ENCODE measurements at regions not wholly inside any gene's neighbourhood (a gene's known extent, or its start where the extent isn't known, plus 50 kb on each side); places are given as distances from the start of the nearest gene placed in this dataset.
"Not testable (repeated sequence)": the region's sequence is repeated elsewhere in the genome, so short reads cannot be mapped to it uniquely, and the experiment has no call there.

DNA sequence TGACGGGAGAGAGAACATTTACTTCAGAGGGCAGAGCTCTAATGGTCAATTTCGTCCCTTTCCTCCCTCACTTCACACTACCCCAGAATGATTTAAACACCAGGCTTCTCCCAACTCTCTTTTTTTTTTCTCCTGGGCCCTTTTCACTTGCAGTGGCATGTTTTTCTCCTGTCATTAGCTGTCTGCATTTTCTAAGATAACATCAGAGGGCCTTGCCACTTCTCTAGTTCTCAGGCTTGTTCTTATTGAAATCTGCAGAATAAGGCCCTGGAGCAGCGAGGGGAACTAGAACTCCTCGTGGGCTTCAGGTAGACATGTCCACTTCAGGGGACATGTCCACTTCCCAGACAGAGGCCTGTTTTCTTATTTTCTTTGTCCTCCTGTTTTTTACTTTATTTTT is 514.4 kb upstream of the TBL1XR1 start:
- no peak for DNase-seq (ENCODE audit: low spot score)

DNA sequence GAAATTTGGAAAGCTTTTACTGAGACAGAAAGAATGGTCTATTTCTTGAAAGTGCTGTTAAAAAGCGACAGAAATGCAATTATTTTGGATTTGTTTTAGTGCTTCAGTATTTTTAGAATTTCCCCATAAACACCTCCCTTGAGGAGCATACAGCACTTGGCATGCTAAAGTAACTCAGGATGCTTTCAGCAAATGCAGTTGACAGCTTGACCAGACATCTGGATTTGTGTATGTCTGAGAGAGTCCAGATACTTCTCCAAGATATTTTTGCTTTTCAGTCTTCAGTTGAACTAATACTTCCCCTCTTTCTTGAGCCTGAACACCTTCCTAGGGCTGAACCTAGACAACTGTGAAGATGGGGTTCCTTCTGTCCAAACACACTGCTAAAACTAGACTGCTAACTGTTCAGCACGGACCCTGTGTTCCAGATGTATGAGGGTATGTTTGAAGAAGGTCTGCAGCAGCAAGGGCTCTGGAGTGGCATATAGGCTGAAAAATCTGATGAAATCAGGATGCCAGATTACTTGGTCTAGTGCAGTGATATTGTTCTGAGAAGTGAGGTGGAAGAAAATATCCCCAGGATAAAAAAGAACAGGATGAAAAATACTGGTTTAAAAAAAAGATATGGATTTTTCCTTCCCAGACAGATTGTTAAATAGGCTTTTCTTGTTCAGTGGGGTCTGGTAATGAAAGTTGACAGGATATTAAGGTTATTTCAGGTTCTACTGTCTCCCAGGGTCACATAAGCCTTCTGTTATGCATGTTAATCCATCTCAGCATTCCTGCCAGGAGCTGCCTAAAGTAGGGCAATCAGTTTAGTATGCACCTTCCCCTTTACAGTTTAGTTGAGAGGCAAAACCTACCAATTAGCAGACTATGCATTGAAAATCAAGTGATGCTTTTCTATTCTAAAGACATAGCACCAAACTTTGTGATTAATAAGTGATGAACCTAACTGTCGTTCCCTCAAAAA is 516.9 kb upstream of the TBL1XR1 start:
- DNase-seq (ENCODE audit: low spot score), result no peak

DNA sequence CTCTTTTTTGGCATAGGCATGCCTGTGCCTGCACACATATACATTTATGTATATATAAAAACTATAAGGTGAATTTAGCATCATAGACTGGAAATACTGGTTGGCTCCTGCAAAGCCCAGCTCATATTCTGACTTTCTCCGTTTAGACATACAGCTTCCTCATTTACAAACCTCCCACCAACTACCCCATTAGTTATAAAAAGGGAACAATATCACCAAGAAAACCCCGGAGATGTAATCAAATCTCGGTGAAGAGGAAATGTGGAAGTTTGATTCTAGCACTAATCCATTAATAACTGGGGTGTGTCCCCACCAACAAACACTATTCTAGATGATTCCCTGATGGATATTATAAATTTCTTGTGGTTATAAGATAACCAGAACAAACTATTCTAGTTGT is 517.7 kb upstream of the TBL1XR1 start:
- no peak for DNase-seq (ENCODE audit: low spot score)

DNA sequence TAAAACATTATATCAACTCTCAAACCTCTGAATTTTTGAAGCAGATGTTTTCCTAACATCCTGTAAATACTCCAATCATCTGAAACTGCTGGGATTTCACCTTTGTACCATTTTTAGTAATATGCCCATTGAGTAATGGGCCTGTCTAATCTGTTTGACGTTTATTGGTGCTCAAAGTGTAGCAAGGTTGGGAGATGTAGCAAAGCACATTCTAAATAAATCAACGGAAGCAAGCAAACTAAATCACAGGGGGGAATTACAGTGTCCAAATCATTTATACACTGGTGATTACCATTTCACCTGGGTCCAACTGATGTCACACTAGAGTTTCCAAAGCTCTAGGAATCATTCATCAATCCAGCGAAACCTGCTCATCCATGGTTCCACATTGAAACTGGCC is 518.7 kb upstream of the TBL1XR1 start:
- DNase-seq (ENCODE audit: low spot score), result no peak

DNA sequence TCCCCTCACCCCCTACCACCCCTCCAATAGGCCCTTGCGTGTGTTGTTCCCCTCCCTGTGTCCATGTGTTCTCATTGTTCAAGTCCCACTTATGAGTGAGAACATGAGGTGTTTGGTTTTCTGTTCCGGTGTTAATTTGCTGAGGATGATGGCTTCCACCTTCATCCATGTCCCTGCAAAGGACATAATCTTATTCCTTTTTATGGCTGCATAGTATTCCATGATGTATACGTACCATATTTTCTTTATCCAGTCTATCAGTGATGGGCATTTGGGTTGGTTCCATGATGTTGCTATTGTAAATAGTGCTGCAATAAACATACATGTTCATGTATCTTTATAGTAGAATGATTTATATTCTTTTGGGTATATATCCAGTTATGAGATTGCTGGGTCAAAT is 523.6 kb upstream of the TBL1XR1 start:
- not testable (repeated sequence) for DNase-seq (ENCODE audit: low spot score)

DNA sequence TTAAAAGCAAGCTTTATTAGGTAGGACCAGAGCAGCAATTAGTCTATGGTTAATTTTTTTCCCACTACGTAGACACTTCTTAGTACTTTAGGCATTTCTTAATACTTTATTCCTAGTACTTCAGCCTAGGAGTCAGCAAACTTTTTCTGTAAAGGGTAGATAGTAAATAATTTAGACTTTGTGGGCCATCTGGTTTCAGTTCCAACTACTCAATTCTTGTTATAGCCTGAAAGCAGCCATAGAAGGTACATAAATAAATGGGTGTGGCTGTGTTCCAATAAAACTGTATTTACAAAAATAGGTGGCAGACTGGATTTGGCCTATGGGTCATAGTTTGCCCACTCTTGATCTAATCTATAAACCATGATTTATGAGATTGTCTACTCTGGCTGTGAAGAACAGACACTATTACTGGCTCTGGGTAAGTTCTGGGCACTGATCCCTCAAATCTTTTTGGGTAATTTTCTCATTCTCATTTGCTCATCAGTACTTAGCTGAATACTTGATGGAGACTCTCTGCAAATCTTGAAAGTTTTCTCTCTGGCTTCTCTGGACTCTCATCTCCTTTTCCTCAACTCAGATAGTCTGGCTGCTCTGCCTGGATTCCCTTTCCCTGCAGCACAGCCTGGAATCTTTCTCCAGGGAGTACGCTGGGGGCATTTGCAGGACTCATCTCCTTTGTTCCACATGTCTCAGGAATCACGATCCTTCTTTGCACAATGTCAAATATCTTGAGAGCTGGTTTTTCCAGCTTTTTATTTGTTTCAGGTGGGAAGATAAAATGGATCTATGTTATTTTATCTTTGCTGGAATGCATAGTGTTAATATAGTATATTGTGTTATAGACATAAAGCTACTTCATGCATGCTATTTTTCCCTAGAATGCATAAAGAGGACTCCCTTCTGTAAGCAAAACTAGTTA is 524.8 kb upstream of the TBL1XR1 start:
- DNase-seq (ENCODE audit: low spot score), result no peak

DNA sequence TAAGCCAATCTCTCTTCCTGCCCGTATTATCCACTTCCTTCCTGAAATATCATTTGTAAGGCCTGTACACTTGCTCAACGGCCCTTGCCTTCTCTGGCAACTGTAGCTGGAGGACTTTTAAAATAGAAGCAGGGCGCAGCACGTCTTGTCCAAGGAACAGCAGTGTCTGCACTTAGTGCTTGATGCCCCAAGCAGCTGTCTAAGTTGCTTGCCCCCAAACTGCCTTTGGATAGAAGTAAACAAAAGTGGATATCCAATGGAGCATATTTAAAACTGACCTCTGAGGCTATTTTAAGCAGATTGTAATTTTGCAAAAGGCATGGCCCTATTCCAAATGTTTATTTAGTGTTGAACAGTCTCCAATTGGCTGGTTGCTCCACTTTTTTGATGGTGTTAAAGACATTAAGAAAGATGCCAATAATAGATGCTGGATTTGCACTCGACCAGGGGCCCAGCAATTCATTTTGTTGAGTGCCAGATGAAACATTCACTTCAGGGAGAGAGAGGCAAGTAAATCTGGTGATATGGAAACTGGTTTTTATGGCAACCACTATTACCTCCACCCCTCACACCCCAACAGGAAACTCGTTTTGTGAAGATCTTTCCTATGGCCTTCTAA is 526.8 kb upstream of the TBL1XR1 start:
- no peak for DNase-seq (ENCODE audit: low spot score)

DNA sequence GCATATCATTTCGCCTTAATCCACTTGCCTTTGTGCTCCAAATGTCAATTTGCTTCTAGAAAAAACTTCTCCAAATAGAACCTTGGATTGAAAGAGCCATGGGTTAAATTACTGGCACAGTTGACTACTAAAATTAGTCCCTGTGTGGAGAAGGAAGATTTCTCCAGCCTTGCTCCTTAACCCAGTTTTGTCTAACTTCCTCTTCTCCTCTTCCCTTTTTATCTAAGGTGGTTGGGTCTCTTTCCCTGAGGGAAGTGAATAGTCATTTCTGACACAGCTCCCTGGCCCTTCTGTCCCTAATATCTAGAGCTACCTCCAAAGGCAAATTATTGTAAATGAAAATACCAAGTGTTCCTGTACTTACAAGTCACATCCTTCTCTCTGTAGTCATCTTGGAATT is 527.9 kb upstream of the TBL1XR1 start:
- no peak for DNase-seq (ENCODE audit: low spot score)

DNA sequence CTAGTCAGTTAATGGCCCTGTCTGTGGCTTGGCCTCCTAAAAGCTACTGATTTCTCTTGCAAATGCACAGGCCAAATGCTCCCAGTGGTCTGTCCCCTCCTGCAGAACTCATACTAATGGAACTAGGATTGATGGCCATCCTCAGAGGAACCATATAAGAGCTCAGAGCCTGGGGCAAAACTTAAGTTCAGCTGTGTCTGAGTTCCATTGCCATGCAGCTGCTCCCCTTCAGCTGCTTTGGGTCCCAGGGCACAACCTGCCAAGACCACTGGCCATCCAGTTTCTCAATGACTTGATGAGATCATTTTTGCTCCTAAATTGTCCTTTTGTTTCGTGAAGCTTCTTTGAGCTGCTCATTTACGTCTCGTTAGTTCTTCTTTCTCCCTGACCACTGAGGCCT is 529.5 kb upstream of the TBL1XR1 start:
- DNase-seq (ENCODE audit: low spot score), result no peak

DNA sequence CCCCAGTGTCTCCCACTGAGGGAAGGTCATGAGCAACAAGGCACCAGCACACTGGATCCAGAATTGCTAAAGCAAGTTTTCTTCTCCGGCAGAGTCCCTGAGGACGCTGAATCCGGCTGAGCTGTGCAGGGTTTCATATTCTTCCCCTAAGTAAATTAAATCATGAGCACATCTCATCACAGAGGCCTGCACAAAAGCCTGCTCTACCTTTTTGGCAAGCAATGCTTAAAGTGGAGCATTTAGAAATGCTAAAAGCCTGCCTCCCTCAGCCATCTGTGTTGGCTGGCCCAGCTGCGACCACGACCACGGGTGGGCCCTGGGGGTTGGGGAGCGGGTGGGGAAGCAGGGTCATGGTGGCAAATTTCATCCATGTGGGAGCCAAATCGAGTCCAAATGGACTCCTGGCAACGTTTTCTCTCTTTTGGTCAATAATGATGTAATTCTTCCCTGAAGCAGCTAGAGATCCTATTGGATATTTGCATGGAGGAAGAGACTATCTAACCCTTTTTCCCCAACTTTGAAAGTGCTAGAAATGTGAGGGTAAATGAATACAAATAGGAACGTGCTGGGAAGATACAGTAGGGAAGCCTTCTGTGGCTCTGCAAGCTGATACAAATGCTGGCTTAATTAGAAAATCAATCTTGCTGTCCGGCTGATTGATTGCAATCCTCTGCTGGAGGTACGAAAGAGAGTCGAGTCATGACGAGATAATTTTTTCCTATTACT is 532.8 kb upstream of the TBL1XR1 start:
- no peak for DNase-seq (ENCODE audit: low spot score)

DNA sequence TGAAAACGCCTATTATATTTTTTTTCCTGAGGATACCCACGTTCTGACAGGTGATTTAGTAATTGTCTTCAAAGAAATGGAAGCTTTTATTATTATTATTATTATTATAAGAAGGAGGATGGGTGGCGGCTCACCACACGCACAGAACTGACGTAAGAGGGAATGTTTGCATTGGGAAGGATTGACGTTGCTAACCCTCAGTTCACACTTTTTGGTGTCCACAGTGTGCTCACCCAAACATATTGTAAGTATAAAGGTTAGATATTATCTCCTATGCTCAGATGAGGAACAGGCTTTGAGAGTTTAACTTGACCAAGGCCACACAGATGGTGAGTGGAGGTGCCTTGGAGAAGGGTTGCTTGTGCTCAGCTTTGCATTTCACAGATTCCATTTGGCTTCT is 533.5 kb upstream of the TBL1XR1 start:
- DNase-seq (ENCODE audit: low spot score), result no peak

DNA sequence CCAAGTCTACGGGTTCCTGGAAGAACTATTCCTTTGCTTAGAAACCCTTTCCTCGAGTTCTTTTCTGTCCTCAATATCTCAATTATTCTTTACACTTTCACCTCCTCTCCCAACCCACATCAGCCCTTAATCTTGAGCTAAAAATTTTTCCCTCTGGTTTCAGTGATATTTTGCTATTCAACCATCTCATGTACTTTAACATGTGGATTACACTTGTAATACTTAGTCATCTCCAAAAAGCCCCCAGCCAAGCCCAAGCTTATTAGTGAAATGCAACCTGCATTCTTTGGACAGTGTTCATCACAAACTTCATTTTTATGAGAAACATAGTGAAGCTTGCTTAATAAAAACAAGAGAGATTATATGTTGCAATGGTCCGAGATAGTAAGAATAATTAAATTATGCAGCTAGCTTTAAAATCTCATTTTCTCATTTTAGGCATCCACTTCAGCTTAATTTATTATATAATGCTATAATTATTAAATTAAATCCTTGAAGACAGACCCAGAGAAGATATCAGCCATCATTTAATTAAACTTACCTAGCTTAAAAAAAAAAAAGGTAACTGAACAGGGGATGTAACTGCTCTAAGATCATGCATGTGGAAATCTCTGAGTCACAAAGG is 534.5 kb upstream of the TBL1XR1 start:
- no peak for DNase-seq (ENCODE audit: low spot score)

DNA sequence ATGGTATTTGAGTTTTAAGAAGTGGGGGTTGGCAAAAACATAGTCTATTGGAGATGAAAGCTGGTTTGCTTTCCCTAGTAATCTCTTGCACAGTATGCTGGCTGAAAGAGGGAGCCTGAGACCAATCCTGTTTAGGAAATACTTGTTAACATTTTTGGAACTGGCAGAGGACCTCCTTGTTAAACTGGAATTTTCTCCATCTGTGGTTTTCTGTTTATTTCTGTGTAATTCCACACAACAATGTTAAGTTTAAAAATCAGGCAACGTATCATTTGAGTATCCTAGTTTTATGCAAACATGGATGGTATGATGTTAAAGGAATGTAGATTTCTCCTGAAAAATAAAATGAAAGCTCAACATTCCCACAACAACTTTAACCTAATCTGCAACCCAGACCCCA is 536.0 kb upstream of the TBL1XR1 start:
- no peak for DNase-seq (ENCODE audit: low spot score)

DNA sequence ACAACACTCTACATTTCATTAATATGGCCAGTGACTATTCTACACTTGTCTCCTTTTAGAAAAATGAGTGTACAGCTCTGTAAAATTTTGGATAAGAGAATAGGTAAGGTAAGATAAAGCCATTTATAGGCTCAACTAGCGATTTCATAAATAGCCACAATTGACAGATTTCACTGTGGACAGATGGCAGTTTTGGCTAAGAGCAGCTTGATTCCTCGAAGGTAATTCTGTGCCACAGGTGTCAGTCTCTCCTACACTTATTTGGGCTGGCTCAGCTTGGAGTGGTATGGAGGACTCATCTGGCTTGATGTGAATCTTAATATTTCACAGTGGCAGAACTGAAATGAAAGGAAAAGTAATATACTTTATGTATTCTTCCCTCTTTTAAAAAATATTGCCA is 536.7 kb upstream of the TBL1XR1 start:
- no peak for DNase-seq (ENCODE audit: low spot score)

DNA sequence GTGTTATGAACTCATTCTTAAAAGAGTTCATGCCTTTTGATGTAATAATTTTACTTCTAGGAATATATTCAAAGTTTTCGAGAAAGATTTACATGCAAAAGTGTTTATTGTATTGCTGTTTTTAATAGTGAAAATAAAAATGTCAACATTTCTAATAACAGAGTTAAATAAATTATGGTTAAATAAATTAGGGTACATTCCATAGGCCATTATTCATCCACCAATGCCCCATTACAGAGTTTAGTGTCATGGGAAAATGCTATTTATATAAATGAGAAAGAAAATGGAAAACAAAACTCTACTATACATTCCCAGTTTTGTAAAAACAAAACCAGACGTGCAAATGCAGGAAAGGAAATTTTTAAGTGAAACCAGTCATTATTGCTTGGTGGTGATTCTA is 538.1 kb upstream of the TBL1XR1 start:
- DNase-seq (ENCODE audit: low spot score), result no peak

DNA sequence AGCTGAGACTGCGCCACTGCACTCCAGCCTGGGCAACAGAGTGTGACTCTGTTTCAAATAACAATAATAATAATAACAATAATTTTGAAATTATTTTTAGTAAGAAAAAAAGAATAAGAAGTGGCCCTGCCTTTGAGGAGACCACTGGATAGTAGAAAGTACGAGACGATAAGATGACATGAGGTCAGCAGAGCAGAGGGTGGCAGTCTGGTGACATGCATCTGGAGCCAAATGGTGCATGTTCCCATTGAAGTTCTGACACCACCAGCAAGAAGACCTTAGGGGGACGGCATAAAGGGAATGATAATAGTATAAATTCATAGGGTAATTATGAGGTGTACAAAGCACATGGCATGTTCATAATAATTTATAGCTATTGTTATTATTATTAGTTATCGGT is 542.2 kb upstream of the TBL1XR1 start:
- no peak for DNase-seq (ENCODE audit: low spot score)

DNA sequence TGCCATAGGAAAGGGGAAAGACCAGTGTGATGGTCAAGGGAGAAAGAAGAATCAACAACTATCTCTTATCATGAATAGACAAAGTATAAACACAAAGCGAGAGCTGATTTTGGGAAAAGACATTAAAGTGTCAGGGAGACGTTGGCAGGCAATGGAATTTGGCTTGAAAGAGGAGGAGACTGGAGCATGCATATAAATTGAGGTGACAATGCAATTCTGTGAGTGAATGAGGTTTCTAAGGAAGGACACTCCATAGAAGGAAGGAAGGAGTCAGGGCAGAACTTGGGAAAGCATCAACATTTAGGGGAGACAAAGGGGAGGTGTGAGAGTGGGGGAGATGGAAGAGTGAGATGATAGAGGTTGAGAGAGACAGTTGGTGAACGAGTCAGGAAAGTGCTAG is 543.0 kb upstream of the TBL1XR1 start:
- no peak for DNase-seq (ENCODE audit: low spot score)

DNA sequence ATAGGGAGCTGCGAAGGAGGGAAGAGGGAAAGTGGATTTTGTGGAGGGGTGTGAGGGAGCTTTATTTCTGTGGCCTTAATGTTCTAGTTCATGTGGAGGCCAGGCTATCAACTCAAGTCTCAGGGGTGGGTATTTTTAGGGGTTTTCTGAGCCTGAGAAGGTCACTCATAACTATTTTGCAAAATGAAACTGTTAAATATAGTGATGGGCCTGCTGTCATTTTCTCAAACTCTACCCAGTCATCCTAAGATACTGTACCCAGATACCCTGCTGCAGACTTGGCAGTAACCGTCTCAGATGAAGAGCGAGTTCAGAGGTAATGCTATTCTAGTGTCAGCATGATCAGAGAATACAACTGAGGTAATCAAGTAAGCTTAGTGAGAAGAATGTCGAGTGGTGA is 545.0 kb upstream of the TBL1XR1 start:
- no peak for DNase-seq (ENCODE audit: low spot score)

DNA sequence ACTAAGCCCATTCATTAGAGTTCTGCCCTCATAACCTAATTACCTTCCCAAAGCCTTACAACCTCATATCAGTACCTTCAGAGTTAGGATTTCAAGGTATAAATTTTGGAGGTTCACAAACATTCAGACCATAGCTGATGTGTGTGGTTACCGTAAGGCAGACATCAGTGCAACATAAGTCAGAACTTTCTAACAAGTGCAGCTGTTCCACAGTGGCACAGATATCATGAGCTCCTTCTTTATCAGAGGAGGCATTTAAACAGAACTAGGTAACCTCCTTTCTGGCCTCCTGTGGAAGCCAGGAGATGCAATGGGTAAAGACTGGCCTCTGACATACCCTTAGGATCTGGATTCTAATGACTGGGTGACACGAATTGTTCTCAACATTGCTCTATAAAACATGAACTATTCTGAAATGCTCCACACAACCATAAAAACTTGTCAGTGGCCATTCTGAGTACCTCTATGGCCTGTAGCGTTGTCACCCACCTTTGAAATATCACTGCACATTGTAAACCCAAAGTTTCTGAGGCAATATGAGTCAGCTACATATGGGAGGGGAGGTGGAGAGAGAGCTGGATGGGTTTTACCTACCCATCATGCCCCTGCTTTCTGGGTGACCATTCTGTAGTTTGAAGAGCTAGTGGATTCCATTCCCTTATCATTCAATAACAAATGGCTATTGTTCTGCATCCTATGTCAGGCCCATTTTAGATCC is 546.0 kb upstream of the TBL1XR1 start:
- DNase-seq (ENCODE audit: low spot score), result no peak

DNA sequence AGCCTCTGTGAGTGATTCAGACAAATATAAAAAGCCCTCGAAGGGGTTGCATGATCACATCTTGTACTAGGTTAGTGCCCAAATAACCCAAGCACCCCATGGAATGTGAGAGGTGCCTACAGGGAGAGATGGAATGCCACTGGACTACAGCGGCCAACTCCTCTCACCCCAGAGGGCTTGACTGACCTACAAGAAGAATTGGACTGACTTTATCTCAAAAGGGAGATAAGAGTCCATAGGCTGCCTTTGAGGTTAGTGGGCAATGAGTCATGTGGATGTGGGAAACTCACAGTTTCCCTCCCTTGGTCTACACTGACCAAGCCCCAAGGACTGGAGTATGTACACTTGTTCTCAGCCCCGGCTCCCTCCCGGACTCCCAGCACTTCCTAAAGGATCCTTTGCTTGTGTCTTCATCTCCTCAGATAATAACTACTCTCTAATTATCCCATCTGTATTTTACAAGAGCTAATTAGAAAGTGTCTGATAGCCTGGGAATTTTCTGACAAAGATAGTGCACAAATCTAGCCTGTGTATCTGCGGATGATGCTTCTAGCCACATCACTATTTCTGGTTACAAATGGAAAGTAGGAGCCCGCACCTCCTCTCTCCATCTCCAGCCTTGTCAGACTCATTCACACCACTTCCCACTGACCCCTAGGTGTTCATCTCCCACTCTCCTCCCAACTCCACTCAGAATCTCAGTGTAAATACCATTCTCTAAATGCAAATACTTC is 547.8 kb upstream of the TBL1XR1 start:
- no peak for DNase-seq (ENCODE audit: low spot score)

All from HuH-7.5 (cell line).